Activated naive CD4-positive, alpha-beta T cell treated with anti-CD3 and anti-CD28 coated beads, Interleukin-2, amount 10 ng/mL, durations not matched to agents 7 days and 5 days (primary cell): ENCODE measurements at regions not wholly inside any gene's neighbourhood (a gene's known extent, or its start where the extent isn't known, plus 50 kb on each side); places are given as distances from the start of the nearest gene placed in this dataset.
"Not testable (repeated sequence)": the region's sequence is repeated elsewhere in the genome, so short reads cannot be mapped to it uniquely, and the experiment has no call there.

Experiments
- CTCF ChIA-PET: fragments of 350-600 bp; sonication (Branson Sonifier 250); formaldehyde crosslinking; loops from one replicate; lab custom pipeline; 2021; ENCODE audit warnings: antibody characterized with exemption; lab: Charles Lee
- DNase-seq: peaks from one replicate; pipeline ENCODE4 v3.0.0-alpha.2; 2020
- H3K27ac Mint-ChIP-seq: one replicate; pipeline ENCODE4 v1.8.0; 2021; ENCODE audit warnings: mild to moderate bottlenecking, moderate library complexity, mixed read lengths
- H3K27me3 Mint-ChIP-seq: one replicate; pipeline ENCODE4 v1.8.0; 2021; ENCODE audit warnings: mild to moderate bottlenecking, mixed read lengths
- H3K36me3 Mint-ChIP-seq: one replicate; pipeline ENCODE4 v1.8.0; 2021; ENCODE audit warnings: mixed read lengths
- H3K4me1 Mint-ChIP-seq: one replicate; pipeline ENCODE4 v1.8.0; 2021; ENCODE audit warnings: mixed read lengths
- H3K4me3 Mint-ChIP-seq: one replicate; pipeline ENCODE4 v1.8.0; 2021; ENCODE audit warnings: mild to moderate bottlenecking, moderate library complexity, mixed read lengths
- H3K9me3 Mint-ChIP-seq: one replicate; pipeline ENCODE4 v1.8.0; 2021; ENCODE audit warnings: mixed read lengths

- no peaks in the 10 kb centered on the region for H3K27me3 Mint-ChIP-seq
- no peaks in the 10 kb centered on the region for H3K4me1 Mint-ChIP-seq
- H3K27ac Mint-ChIP-seq, result no peak overlapping the region
- no peak for DNase-seq
- H3K4me3 Mint-ChIP-seq, result no peak overlapping the region
- peaks cover 2% of the 10 kb centered on the region for H3K9me3 Mint-ChIP-seq
- H3K36me3 Mint-ChIP-seq, result no peaks in the 10 kb centered on the region
- CTCF ChIA-PET, result no interaction called here
These were observed 131.7 kb upstream of the INTU start for GRCh38 chr4:127501103-127501502.

DNA sequence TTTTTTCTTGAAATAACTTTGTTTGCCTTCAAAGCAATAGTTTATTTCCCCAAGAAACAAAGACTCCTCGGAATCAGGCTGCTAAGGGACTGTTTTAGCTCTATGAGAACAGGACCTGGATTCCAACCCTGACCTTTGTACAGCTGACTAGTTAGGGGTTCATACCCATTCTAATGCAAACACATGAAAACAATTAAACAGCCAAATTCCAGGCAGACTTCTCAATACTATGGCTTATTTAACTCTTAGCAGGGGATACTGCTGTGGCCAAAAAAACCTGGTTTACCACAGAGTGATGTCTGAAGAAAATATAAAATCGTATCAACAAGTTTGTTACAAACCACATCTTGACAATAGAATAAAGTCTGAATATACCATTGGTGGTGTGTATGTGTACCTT lies 129.6 kb upstream of the INTU start:
- DNase-seq, result no peak
- H3K27ac Mint-ChIP-seq, result no peak overlapping the region
- no peaks in the 10 kb centered on the region for H3K27me3 Mint-ChIP-seq
- no peak overlapping the region for H3K4me3 Mint-ChIP-seq
- CTCF ChIA-PET, result no interaction called here
- H3K36me3 Mint-ChIP-seq, result no peaks in the 10 kb centered on the region
- H3K4me1 Mint-ChIP-seq, result no peaks in the 10 kb centered on the region
- no peaks in the 10 kb centered on the region for H3K9me3 Mint-ChIP-seq

GRCh38 chr4:127505203-127505602 lies 127.6 kb upstream of the INTU start:
- Mint-ChIP-seq H3K27ac (no peak overlapping the region), H3K27me3 (no peaks in the 10 kb centered on the region), H3K9me3 (no peaks in the 10 kb centered on the region), H3K36me3 (no peaks in the 10 kb centered on the region), H3K4me1 (no peaks in the 10 kb centered on the region), H3K4me3 (no peak overlapping the region)
- no peak for DNase-seq
- CTCF ChIA-PET, result no interaction called here

DNA sequence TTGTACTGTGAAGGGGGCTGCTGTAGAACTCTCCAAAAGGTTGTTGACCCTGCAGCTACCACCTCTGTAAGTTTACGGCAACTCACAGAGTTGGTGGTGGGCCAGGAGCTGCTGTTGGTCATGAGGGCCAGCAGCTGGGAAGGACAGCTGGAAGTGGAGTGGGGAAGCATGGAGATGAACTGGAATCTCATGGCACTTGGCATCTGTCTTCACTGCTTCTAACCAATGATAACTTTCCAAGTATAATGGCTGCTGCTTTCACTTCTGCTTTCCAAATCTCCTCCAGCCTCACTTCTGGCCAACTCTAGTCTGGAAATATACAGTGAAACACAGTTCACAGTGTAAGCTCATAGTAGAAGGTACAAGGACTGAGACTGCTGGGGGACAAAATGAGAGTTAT lies 126.5 kb upstream of the INTU start:
- no peaks in the 10 kb centered on the region for H3K4me1 Mint-ChIP-seq

DNA sequence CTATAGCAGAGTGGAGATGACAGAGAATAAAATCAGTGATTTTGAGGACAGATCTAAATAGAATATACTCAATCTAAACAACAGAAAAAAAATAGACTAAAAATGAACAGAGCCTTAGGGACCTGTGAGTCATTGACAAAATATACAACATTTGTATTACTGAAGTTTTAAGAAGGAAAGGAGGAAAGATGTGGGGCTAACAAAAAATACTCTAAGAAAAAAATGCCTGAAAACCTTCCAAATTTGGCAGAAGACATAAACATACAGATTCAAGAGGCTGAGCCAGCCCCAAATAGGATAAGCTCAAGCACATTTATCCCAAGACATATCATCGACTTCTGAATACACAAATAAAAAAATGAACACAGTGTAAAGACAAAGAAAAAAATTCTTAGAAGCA lies 123.6 kb upstream of the INTU start:
- H3K27me3 Mint-ChIP-seq, result no peaks in the 10 kb centered on the region
- CTCF ChIA-PET, result no interaction called here
- H3K27ac Mint-ChIP-seq, result no peak overlapping the region
- no peaks in the 10 kb centered on the region for H3K4me1 Mint-ChIP-seq
- DNase-seq, result no peak
- no peaks in the 10 kb centered on the region for H3K9me3 Mint-ChIP-seq
- no peak overlapping the region for H3K4me3 Mint-ChIP-seq
- no peaks in the 10 kb centered on the region for H3K36me3 Mint-ChIP-seq

More for the DNA sequence above, 126.5 kb upstream of the INTU start:
- Mint-ChIP-seq H3K27ac (no peak overlapping the region), H3K36me3 (no peaks in the 10 kb centered on the region), H3K4me3 (no peak overlapping the region), H3K27me3 (no peaks in the 10 kb centered on the region), H3K9me3 (no peaks in the 10 kb centered on the region)
- CTCF ChIA-PET, result no interaction called here
- DNase-seq, result no peak

GRCh38 chr4:127512672-127513071 lies 120.1 kb upstream of the INTU start:
- H3K4me3 Mint-ChIP-seq, H3K27ac Mint-ChIP-seq, H3K36me3 Mint-ChIP-seq, DNase-seq, H3K27me3 Mint-ChIP-seq, CTCF ChIA-PET, H3K4me1 Mint-ChIP-seq, H3K9me3 Mint-ChIP-seq: not testable (repeated sequence)

DNA sequence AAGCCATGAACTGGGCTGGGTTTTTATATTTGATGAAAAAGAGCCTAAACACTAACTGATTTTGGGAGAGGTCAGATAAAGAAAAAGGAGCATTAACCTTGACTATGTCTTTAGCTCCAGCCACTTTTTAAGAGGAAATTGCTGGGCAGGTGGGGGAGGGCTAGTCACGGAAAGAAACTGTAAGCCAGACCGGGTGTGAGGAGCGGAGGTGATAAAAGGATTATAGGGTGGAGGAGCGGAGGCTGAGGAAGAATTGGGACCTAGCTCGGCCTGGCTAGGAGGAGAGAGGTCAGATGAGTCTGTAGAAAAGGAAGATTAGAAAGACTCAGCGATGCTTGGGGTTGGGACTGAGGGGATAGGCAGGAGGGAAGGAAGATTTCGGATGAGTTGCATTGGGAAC lies 117.5 kb upstream of the INTU start:
- H3K27me3 Mint-ChIP-seq, DNase-seq, H3K9me3 Mint-ChIP-seq, H3K4me3 Mint-ChIP-seq, H3K36me3 Mint-ChIP-seq, CTCF ChIA-PET, H3K27ac Mint-ChIP-seq, H3K4me1 Mint-ChIP-seq: not testable (repeated sequence)

GRCh38 chr4:127518046-127518445 lies 114.7 kb upstream of the INTU start:
- no peaks in the 10 kb centered on the region for H3K9me3 Mint-ChIP-seq
- H3K36me3 Mint-ChIP-seq, result no peaks in the 10 kb centered on the region
- CTCF ChIA-PET, result no interaction called here
- no peak for DNase-seq
- no peaks in the 10 kb centered on the region for H3K4me1 Mint-ChIP-seq
- H3K27ac Mint-ChIP-seq, result no peak overlapping the region
- H3K27me3 Mint-ChIP-seq, result no peaks in the 10 kb centered on the region
- H3K4me3 Mint-ChIP-seq, result no peak overlapping the region

- H3K4me1 Mint-ChIP-seq, result no peaks in the 10 kb centered on the region
- DNase-seq, result no peak
- H3K36me3 Mint-ChIP-seq, result no peaks in the 10 kb centered on the region
These were observed 111.3 kb upstream of the INTU start for GRCh38 chr4:127521463-127521862.

GRCh38 chr4:127523369-127523768 lies 109.4 kb upstream of the INTU start:
- no peaks in the 10 kb centered on the region for H3K36me3 Mint-ChIP-seq
- no peaks in the 10 kb centered on the region for H3K27me3 Mint-ChIP-seq
- no peak for DNase-seq
- H3K4me3 Mint-ChIP-seq, result no peak overlapping the region
- H3K27ac Mint-ChIP-seq, result no peak overlapping the region
- CTCF ChIA-PET, result no interaction called here
- H3K9me3 Mint-ChIP-seq, result no peaks in the 10 kb centered on the region
- no peaks in the 10 kb centered on the region for H3K4me1 Mint-ChIP-seq

More at GRCh38 chr4:127521463-127521862, 111.3 kb upstream of the INTU start:
- H3K9me3 Mint-ChIP-seq, result no peaks in the 10 kb centered on the region
- no peaks in the 10 kb centered on the region for H3K27me3 Mint-ChIP-seq
- CTCF ChIA-PET, result no interaction called here
- H3K4me3 Mint-ChIP-seq, result no peak overlapping the region
- H3K27ac Mint-ChIP-seq, result no peak overlapping the region

- H3K9me3 Mint-ChIP-seq, result no peaks in the 10 kb centered on the region
These were observed 107.1 kb upstream of the INTU start for GRCh38 chr4:127525608-127526007.

GRCh38 chr4:127528302-127528701 lies 104.5 kb upstream of the INTU start:
- no peaks in the 10 kb centered on the region for H3K36me3 Mint-ChIP-seq
- no peaks in the 10 kb centered on the region for H3K9me3 Mint-ChIP-seq
- no peaks in the 10 kb centered on the region for H3K27me3 Mint-ChIP-seq
- CTCF ChIA-PET, result no interaction called here
- H3K27ac Mint-ChIP-seq, result no peak overlapping the region
- no peak for DNase-seq
- H3K4me1 Mint-ChIP-seq, result no peaks in the 10 kb centered on the region
- H3K4me3 Mint-ChIP-seq, result no peak overlapping the region

More at GRCh38 chr4:127525608-127526007, 107.1 kb upstream of the INTU start:
- Mint-ChIP-seq H3K4me1 (no peaks in the 10 kb centered on the region), H3K36me3 (no peaks in the 10 kb centered on the region), H3K27me3 (no peaks in the 10 kb centered on the region), H3K4me3 (no peak overlapping the region), H3K27ac (no peak overlapping the region)
- DNase-seq, result no peak
- CTCF ChIA-PET, result no interaction called here

GRCh38 chr4:127529879-127530278 lies 102.9 kb upstream of the INTU start:
- H3K9me3 Mint-ChIP-seq, H3K36me3 Mint-ChIP-seq, CTCF ChIA-PET, DNase-seq, H3K27me3 Mint-ChIP-seq, H3K4me1 Mint-ChIP-seq, H3K4me3 Mint-ChIP-seq, H3K27ac Mint-ChIP-seq: not testable (repeated sequence)

DNA sequence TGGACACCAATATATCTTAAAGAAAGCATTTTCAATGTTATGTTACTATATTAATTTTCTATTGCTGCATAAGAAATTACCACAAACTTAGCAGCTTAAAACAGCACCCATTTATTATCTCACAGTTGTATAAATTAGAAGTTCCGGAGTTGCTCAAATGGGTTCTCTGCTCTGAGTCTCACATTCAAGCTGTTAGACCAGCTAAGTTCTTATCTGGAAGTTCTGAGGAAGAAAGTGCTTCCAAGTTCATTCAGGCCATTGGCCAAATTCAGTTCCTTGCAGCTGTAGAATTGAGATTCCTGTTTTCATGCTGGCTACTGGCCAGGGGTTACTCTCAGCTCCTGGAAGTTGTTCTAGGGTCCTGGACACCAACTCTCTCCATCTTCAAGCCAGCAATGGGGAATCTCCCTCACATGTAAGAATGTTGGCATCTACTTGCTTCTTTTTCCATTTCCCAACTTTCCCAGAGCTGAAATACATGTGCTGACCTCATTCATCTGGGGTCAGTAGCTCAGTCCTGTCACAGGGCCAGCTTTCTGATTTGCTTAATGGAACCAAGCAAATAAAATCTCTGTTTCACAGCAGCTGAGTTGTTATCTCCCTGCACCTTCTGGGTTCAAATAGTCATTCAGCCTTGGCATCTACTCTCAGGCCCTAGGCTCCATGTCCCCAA lies 99.6 kb upstream of the INTU start:
- Mint-ChIP-seq H3K4me3 (no peak overlapping the region), H3K27me3 (no peaks in the 10 kb centered on the region), H3K4me1 (no peaks in the 10 kb centered on the region), H3K27ac (no peak overlapping the region), H3K36me3 (no peaks in the 10 kb centered on the region), H3K9me3 (no peaks in the 10 kb centered on the region)
- no peak for DNase-seq
- CTCF ChIA-PET, result no interaction called here

GRCh38 chr4:127534041-127534825 lies 98.5 kb upstream of the INTU start:
- CTCF ChIA-PET, result no interaction called here
- H3K27me3 Mint-ChIP-seq, result no peaks in the 10 kb centered on the region
- H3K4me3 Mint-ChIP-seq, result no peak overlapping the region
- no peak overlapping the region for H3K27ac Mint-ChIP-seq
- DNase-seq, result no peak
- no peaks in the 10 kb centered on the region for H3K9me3 Mint-ChIP-seq
- H3K36me3 Mint-ChIP-seq, result no peaks in the 10 kb centered on the region
- no peaks in the 10 kb centered on the region for H3K4me1 Mint-ChIP-seq
